Right forelimb (tissue), 1 donor: ENCODE measurements at regions not wholly inside any gene's neighbourhood (a gene's known extent, or its start where the extent isn't known, plus 50 kb on each side); places are given as distances from the start of the nearest gene placed in this dataset.
"Not testable (repeated sequence)": the region's sequence is repeated elsewhere in the genome, so short reads cannot be mapped to it uniquely, and the experiment has no call there.

Experiments used
- DNase-seq: peaks from one replicate; pipeline ENCODE4 v3.0.0-alpha.2; 2018

DNA sequence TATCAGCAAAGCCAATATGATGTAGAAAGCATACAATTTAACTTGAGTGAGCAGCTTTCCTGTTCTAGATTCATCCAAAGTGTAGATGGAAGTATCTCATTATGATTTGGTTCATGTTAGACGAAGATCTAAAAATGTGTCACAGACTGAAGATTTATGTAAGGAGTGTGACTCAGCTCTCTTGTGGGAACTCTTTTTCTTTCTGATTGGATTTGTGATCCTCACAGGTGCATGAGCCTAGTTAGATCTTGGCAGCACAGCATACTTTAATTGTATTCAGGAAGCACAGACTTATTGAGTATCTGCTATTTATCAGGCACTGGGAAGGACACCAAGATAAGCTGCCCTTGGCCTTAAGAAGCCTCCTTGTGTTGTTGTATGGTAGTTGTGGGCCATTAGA is 147.1 kb downstream of the C11orf91 start:
- no peak for DNase-seq

DNA sequence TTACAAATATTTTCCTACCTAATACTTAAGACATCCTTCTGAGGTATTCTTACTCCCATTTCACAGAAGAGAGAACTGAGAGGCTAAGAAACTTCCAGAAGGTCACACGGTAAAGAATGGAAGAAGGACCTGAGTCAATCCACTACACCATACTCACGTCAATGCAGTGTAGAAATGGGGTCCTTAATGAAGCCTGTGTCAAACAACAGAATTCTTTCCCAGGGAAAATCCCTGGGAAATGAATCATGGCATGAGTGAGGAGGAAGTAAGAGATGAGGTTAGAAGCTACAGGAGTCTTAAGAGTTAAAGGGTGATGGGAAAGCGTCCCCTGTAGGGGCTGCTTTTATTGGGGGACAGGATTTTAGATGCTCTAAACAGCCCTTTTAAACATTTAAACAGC is 147.9 kb downstream of the C11orf91 start:
- no peak for DNase-seq

DNA sequence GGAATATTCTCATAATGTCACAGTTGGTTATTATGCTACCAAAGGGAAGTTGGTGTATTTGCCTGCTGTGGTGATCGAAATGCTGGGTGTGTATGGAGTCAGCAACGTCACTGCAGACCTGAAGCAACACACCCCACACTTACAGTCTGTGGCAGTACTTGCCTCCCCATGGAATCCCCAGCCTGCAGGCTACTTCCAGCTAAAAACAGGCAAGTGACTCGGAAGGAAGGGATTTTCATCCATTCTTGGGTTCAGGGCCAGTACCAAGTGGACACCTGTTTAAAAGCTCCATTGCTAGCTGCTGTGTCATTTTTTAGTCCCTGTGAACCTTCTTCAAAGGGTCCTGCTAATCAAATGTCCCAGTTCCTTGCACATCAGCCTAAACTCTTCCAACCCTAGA is 149.6 kb downstream of the C11orf91 start:
- DNase-seq, result no peak

DNA sequence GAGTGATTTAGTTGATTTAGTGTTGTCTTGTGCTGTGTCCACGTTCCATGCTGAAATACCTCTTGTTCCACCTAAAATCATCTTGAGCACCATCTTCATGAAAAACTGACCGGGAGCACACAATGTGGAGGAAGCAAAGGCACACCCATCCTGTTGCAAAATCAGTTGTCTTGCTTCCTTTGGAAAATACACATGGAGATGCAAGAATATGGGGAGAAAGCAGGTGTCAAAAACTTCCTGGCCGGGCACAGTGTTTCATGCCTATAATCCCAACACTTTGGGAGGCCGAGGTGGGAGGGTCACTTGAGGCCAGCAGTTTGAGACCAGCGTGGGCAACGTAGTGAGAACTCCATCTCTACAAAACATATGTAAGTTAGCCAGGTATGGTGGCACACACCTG is 151.1 kb downstream of the C11orf91 start:
- no peak for DNase-seq

DNA sequence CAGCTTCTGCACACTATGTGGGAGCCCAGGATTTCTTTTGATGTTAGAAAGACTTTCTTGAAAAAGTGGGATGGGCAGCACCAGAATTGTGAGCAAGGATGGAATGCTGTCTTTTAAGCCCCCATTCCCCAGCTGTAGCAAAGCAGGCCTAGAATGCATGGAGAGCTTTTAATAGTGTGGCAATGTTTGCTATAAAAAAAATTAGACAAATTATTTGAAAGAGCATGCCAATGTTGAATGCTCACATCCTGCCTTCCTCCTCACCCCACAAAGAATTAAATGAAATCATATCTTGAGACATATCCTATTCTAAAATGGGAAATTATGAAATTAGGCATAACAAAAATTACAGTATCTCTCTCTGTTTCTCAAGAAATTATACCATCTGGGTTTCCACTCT is 154.7 kb downstream of the C11orf91 start:
- DNase-seq, result no peak

DNA sequence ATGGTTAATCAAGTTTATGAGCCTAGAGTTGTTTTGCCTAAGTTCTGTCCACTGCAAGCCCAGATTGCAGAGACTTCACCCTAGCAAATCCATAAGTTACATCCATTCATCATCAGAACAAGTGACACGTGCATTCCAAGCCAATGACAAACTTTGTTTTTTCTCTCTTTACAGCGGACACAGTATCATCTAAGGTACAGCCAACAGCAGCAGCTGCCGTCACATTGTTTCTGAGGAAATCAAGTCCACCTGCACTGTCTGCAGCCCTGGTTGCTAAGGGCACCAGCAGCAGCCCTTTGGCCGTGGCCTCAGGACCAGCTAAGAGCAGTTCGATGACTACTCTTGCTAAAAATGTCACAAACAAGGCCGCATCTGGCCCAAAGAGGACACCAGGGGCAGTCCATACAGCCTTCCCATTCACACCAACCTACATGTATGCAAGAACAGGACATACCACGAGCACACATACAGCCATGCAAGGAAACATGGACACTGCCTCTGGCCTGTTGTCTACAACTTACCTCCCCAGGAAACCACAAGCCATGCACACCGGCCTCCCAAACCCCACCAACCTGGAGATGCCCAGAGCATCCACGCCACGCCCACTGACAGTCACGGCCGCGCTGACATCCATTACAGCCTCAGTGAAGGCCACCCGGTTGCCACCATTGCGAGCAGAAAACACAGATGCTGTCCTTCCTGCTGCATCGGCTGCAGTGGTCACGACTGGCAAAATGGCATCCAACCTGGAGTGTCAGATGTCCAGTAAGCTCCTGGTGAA is 155.8 kb downstream of the C11orf91 start:
- DNase-seq, result no peak

DNA sequence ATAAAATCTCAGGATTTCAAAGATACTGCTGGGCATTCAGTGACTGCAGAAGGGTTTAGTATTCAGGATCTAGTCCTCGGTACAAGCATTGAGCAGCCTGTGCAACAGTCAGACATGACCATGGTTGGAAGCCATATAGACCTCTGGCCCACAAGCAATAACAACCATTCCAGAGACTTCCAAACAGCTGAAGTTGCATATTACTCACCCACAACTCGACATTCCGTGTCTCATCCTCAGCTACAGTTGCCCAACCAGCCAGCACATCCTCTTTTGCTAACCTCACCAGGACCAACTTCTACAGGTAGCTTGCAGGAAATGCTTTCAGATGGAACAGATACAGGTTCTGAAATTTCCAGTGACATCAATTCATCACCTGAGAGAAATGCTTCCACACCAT is 156.8 kb downstream of the C11orf91 start:
- DNase-seq, result no peak

DNA sequence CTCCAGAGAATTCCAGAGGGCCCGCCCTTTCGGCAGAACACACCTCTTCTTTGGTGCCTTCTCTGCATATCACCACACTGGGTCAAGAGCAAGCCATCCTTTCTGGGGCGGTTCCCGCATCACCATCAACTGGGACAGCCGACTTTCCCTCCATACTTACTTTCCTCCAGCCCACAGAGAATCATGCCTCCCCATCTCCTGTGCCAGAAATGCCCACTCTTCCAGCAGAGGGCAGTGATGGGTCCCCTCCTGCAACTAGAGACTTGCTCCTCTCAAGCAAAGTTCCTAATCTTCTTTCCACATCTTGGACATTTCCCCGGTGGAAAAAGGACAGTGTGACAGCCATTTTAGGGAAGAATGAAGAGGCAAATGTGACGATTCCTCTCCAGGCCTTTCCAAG is 157.7 kb downstream of the C11orf91 start:
- DNase-seq, result no peak

DNA sequence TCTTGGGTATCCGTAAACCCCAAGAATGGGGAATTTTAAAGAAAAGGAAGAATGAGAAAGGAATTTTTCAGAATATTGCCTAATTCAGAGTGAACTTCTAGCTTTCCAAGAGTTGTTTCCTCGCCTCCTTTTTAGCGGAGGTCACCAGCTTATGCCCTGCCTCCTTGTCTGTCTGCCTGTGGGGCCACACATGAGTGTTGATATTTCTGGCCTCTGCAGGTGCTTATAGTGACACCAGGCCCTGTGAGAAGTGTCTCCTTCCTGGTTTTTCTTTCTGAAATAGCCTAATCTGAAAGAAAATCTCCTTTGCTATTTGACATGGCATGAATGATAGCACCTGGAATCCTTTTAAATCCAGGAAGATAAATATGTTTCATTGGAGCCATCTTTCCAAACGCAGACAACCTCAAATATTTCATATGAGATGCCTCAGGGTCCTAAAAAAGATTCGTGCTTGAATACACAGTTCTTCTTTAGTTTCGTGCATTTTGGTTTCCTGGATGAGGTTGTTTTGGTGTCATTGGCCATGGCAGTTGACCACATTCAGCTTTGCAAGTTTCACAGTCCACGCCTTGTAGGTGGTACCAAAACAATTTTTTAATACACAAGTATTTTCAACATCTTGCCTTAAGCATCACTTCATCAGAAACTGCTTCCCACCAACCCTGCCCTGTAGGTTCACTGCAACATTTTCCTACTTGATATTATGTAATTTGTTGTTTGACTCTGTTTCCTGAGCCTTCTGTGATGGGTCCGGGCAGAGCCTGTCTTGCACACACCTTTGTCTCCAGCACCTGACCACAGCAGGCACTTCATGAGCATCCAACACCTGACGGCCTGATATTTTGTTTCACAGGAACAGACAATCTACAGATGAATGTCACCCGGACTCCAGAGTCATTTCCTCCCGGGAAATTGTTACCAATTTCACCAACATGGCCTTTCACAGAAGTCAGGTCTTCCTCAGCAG is 159.4 kb downstream of the C11orf91 start:
- no peak for DNase-seq

DNA sequence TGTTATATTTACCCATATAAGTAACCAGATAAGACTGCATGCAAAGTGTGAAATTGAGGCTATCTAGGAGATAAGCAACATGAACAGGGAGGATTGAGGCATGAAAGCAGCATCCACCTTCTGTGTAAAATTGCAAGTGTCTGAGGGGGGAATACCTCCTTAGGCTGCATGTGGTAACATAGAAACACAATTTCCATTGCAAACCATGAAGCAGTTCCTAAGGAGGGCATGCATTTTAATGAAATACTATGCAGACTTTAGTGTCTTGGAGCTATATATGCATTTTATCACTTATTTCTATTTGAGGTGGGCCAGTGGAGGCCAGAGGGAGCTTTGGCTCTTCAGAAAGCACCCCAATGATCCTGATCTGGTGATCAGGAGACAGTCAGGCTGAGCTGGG is 160.2 kb downstream of the C11orf91 start:
- no peak for DNase-seq

DNA sequence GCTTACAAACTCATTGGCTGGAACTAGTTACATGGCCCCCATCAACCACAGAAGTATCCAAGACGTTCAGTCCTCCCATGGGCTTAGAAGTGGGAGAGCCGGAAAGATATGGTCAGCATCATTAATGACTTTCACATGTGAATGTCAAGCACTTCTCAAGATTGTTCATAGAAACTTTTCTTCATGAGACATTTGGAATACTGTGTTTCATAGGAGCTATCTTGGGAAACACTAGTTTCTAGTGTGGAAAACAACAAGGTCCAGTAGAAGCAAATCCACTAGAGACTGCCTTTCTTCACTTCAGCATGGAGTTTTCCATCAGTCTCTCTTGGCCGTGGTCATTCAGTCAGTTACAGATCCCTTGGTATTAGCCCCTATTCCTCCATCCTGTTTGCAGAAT is 160.9 kb downstream of the C11orf91 start:
- no peak for DNase-seq

DNA sequence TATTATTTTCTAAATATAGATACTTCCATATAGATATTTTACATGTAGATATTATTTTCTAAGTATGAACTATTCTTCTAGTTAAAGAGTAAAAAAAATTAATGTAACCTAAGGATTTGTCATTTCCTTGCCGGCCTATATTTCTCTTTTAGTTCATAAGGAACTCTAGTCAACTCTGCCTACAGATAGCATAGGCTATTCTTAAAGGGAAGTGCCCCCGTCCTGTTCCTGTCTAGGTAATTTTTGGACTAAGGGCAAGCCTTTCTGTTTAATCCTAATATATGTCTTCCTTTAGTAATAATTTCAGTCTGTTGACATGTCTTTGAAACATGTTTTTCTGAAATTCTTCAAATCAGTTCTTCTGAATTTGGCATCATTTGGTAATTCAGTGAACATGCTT is 161.9 kb downstream of the C11orf91 start:
- DNase-seq, result no peak

DNA sequence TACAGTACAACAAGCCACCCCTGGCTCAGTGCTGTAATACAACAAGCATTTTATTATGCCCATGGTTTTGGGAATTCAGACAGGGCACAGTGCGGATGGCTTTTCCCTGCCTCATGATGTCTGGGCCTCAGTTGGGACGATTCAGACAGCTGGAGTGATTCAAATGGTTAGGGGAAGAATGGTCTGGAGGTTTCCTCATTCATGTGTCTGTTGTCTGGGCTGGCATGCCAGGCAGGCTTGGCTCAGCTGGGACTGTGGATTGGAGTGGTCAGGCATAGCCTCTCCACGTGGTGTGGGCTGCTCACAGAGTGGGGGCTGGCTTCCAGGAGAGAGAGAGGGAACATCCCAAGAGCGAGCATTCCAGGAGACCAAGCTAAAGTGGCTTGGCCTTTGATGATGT is 164.4 kb downstream of the C11orf91 start:
- DNase-seq, result no peak

DNA sequence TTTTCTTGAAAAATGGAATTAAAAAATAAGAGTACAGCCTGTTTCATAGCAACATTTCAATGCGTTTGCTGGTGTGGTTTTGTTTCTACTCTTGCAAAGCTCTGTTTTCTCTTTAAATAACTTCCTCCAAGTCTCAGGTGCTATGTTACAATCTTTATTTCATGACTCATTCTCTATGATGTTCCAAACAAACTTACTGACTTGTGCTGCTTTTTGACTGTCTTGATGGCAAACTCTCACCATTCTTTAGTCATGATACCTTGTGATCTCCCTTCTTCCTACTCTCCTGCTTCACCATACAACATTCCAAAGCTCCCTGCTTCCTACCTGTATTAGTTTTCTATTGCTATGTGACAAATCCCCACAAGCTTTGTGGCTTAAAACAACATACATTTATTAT is 166.1 kb downstream of the C11orf91 start:
- no peak for DNase-seq

DNA sequence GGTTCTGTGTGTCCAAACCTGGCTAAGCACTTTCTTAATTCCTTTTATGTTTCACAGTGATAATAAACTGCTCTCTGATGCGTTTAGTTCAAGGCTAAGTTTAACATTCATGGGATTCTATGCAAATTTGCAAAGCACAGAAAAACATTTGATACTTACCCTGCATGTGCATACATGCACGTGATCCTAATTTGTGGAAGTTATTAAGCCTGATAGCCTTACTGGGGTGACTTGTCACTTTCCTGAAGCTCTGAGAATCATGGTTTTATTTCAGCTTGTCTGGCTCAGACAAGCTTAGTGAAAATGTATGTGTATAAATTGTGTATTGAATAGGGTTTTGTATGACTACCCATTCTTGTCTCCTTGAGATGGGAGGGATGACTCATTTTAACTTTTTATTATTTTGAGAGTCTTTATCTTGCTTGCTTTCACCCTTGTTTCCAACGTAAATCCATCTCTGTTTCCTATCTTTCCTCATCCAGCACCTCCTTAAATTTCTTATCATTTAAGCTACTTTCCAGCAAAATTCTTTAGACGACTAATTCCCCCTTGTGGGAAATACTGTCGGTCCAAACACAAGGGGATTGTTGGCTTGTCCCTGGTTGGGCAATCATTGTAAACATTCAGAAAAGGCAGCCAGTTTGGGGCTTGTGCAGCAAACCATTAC is 167.1 kb downstream of the C11orf91 start:
- no peak for DNase-seq

DNA sequence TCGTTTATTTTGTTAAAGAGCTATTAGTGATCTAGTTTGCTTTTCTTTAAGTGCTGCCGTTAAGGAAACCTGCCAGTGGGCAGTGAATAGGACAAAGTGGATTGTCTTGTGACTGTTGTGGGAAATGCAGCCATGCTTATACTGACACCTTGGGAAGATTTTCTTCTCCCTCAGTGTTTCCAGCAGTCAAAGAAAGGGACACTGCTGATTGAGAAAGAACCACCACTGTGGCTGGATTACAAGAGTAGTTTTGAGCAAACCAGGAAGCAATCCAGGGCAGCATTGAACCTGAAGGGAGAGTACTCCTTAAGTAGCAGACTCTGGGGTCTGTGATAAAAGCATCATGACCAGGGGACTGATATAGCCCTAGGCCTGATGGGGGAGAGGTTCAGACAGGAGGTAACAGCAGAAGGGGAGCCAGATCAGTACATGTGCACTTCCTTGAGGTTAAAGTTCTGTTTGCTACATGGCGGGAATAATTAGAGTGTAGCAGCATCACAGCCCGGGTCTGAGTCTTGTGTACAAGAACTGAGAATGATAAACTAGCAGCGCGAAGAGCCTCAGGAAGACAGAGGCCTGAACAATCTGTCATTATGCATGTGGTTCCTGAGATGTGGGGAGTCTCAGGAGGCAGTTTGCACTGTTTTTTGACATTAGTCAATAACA is 167.8 kb downstream of the C11orf91 start:
- no peak for DNase-seq

DNA sequence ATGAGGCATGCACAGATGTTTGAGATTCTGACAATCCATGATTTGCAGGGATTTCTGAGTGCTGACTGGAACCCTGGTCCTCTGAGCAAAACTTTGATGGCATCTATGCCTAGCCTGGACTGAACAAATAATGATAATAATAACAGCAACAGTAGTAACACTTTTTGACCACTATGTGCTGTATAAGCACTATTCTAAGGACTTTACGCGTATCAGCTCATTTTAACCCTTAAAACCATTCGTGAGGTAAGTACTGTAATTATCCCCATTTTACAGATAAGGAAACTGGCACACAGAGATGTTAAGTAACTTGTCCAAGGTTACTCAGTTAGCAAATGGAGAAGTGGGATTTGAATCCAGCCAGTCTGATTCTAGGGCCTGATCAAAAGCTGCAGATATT is 168.4 kb downstream of the C11orf91 start:
- no peak for DNase-seq

DNA sequence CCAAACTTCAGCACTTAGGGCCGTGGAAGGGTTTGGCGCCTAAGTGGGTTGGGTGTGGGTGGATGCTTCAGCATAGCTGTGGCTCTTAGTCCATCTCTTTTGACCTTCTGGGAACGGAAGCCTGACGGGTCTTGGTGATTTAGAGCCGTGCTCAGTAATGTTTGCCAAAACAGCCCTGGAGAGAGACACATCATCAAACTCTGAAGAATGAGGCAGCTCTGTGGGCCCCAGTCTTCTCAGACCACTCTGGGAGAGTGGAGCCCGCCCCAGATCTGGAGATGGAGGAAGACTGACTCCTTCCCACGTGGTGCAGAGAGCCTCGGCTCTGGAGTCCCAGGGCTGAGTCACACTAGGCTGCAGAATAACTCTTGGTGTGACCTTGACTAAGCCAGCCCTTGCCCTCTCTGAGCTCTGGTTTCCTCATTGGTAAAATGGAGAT is 168.9 kb downstream of the C11orf91 start:
- DNase-seq, result no peak

DNA sequence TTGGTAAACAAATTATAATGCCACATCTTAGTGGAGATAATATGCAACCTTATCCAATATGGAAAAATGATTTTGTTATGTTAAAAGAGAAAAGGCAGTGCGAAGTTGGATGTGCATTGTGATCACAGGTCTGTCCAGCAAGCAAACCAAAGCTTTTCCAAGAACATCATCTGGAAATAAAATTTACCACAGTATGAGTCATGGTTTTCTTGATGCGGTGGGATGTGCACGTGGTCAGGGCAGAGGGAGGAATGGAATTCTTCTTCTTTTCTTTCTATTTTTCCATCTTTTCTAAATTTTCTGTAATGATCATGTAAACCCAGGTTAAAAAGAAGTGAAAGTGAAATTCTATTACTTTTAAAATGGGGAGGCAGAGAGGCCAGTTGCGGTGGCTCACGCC is 169.8 kb downstream of the C11orf91 start:
- DNase-seq, result no peak

DNA sequence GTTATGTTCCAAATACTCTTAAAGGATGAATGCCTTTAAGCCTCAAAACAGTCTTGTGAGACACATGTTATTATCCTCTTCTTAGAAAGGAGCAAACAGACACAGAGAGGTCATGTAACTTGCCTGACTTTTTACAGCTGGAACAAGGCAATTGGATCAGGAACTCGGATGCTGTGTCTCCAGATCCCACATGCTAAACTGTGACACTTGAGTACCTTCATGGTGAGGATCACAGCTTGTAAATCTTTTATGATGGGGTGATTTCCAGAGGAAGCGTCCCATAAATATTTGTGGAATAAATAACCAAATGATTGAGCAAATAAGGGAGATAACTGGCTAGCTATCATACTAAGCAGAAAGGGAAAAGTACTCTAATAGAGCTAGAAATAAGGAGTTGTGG is 171.2 kb downstream of the C11orf91 start:
- no peak for DNase-seq

DNA sequence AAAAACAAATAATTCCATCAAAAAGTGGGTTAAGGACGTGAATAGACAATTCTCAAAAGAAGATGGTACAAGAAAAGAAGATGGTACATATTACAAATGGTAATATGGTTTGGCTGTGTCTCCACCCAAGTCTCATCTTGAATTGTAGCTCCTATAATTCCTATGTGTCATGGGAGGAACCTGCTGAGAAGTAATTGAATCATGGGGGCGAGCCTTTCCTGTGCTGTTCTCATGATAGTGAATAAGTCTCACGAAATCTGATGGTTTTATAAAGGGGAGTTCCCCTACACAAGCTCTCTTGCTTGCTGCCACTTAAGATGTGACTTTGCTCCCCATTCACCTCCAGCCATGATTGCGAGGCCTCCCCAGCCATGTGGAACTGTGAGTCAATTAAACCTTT is 172.9 kb downstream of the C11orf91 start:
- not testable (repeated sequence) for DNase-seq

DNA sequence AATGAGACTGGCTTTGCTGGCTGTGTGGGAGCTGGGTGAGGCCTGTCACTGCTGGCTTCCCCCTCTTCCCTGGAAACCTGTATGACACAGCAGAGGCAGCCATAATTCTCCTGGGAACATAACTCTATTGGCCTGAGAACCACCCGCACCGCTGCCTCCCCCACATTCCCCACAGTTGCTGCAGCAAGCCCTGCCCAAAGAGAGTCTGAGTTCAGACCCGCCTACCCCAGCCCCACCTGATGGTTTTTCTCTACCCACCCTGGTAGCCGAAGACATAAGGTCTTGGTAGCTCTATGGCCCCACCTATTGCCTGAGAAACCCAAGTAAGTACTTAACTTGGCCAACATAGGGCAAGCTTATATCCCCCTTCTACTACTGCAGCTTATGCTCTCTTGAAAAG is 174.8 kb downstream of the C11orf91 start:
- no peak for DNase-seq

DNA sequence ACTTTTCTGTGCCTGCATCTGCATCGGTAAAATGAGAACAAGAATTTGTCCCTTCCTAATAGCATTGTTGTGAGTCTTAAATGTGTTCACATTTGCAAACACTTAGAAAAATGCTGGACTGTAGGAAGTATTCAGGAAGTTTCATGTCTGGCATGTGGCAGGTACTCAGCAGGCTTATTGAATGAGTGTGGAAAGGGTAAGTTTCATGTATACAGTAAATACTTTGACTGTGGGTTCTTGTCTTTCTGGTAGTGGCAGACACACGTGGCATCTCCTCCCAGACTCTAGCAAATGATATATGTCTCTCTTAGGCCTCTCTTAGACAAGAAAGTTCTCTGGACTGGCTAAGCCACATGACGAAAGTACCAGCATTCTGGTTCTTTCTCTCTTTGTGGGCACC is 179.2 kb downstream of the C11orf91 start:
- DNase-seq, result no peak
